GM23338 (cell line): ENCODE measurements at regions not wholly inside any gene's neighbourhood (a gene's known extent, or its start where the extent isn't known, plus 50 kb on each side); places are given as distances from the start of the nearest gene placed in this dataset.
A peak's percentile ranks its signal among the peaks of the same experiment; 100 is the strongest.

Experiments
- ATAC-seq: fragments of 200-7000 bp; cut with Tn5 transposase; 3 replicates; pipeline ENCODE4 v1.9.1; 2020
- DNase-seq: peaks from one replicate; pipeline ENCODE4 v3.0.0-alpha.2; 2015; ENCODE audit warnings: low spot score
- H2AFZ ChIP-seq: fragments of 200-600 bp; sonication (generic); 2 replicates; pipeline ENCODE4 v1.8.0; 2016; ENCODE audit warnings: antibody characterized with exemption, mild to moderate bottlenecking, moderate library complexity
- H3F3A ChIP-seq: fragments of 200-600 bp; sonication (generic); replicated peaks from 2 replicates; pipeline ENCODE4 v1.8.0; 2017; ENCODE audit warnings: antibody characterized with exemption, mixed run types, low read depth
- H3K27ac ChIP-seq: fragments of 200-600 bp; sonication (generic); 2 replicates; pipeline ENCODE4 v1.6.1; 2016; ENCODE audit warnings: low read depth
- H3K27me3 ChIP-seq: fragments of 200-600 bp; sonication (generic); 2 replicates; pipeline ENCODE4 v1.8.0; 2016; ENCODE audit warnings: mild to moderate bottlenecking, mixed run types, moderate library complexity; ENCODE audit not compliant: insufficient read depth
- H3K36me3 ChIP-seq: fragments of 200-600 bp; sonication (generic); 2 replicates; pipeline ENCODE4 v1.8.0; 2016; ENCODE audit warnings: mild to moderate bottlenecking; ENCODE audit not compliant: insufficient read depth
- H3K4me1 ChIP-seq: fragments of 200-600 bp; sonication (generic); 2 replicates; pipeline ENCODE4 v1.8.0; 2016; ENCODE audit warnings: mild to moderate bottlenecking, moderate library complexity; ENCODE audit not compliant: insufficient read depth
- H3K4me2 ChIP-seq: fragments of 200-600 bp; sonication (generic); 2 replicates; pipeline ENCODE4 v1.7.1; 2017; ENCODE audit warnings: mixed run types
- H3K4me3 ChIP-seq: fragments of 200-600 bp; sonication (generic); 2 replicates; pipeline ENCODE4 v1.6.1; 2016; ENCODE audit warnings: mixed run types
- H3K79me2 ChIP-seq: fragments of 200-600 bp; sonication (generic); replicated peaks from 2 replicates; pipeline ENCODE4 v1.8.0; 2017; ENCODE audit warnings: mild to moderate bottlenecking; ENCODE audit not compliant: insufficient read depth
- H3K9me2 ChIP-seq: fragments of 200-600 bp; sonication (generic); 2 replicates; pipeline ENCODE4 v1.8.0; 2017; ENCODE audit not compliant: insufficient read depth
- H4K20me1 ChIP-seq: fragments of 200-600 bp; sonication (generic); replicated peaks from 2 replicates; pipeline ENCODE4 v1.8.0; 2017; ENCODE audit warnings: mild to moderate bottlenecking; ENCODE audit not compliant: insufficient read depth
- H3K27ac Mint-ChIP-seq: 2 replicates; pipeline ENCODE4 v1.8.0; 2020; ENCODE audit warnings: inconsistent platforms, mild to moderate bottlenecking, moderate library complexity, mixed read lengths
- H3K27me3 Mint-ChIP-seq: 3 replicates; pipeline ENCODE4 v1.8.0; 2022; ENCODE audit warnings: low read depth, mild to moderate bottlenecking, moderate library complexity, mixed read lengths, inconsistent platforms; ENCODE audit not compliant: insufficient read depth, poor library complexity
- H3K36me3 Mint-ChIP-seq: 3 replicates; pipeline ENCODE4 v1.8.0; 2021; ENCODE audit warnings: low read depth, mild to moderate bottlenecking, inconsistent platforms, moderate library complexity, mixed read lengths
- H3K4me1 Mint-ChIP-seq: 3 replicates; pipeline ENCODE4 v1.8.0; 2020; ENCODE audit warnings: mild to moderate bottlenecking, inconsistent platforms, mixed read lengths
- H3K4me3 Mint-ChIP-seq: 3 replicates; pipeline ENCODE4 v1.8.0; 2021; ENCODE audit warnings: moderate library complexity, mild to moderate bottlenecking, inconsistent platforms, mixed read lengths
- H3K9me3 Mint-ChIP-seq: 3 replicates; pipeline ENCODE4 v1.8.0; 2020; ENCODE audit warnings: moderate library complexity, mild to moderate bottlenecking, inconsistent platforms, mixed read lengths
- EZH2 ChIP-seq: fragments of 200-600 bp; sonication (generic); IDR thresholded peaks from one replicate; pipeline ENCODE4 v1.8.0; 2017; ENCODE audit warnings: antibody characterized with exemption, mild to moderate bottlenecking, low read depth; ENCODE audit not compliant: unreplicated experiment
- EZH2phosphoT487 ChIP-seq: fragments of 200-600 bp; sonication (generic); IDR thresholded peaks from one replicate; pipeline ENCODE4 v1.8.1; 2018; ENCODE audit warnings: antibody characterized with exemption; ENCODE audit not compliant: unreplicated experiment
- JUNB ChIP-seq: IDR thresholded peaks from one replicate; pipeline ENCODE4 v1.6.1; 2016; ENCODE audit warnings: antibody characterized with exemption; ENCODE audit not compliant: unreplicated experiment
- NANOG ChIP-seq: IDR thresholded peaks from 2 replicates; pipeline ENCODE4 v1.6.1; 2016; ENCODE audit warnings: antibody characterized with exemption, borderline replicate concordance
- POLR2AphosphoS5 ChIP-seq: IDR thresholded peaks from 2 replicates; pipeline ENCODE4 v1.6.1; 2016; ENCODE audit warnings: antibody characterized with exemption, low read depth
- STAT1 ChIP-seq: IDR thresholded peaks from one replicate; pipeline ENCODE4 v1.6.1; 2016; ENCODE audit warnings: antibody characterized with exemption; ENCODE audit not compliant: unreplicated experiment
- ZNF114 ChIP-seq: fragments of 250-450 bp; sonication (Bioruptor Pico); IDR thresholded peaks from 2 replicates; pipeline ENCODE4 v1.5.0; 2020; ENCODE audit warnings: mild to moderate bottlenecking, moderate library complexity
- ZNF331 ChIP-seq: fragments of 250-450 bp; sonication (Bioruptor Pico); IDR thresholded peaks from 2 replicates; pipeline ENCODE4 v1.5.0; 2020; ENCODE audit warnings: low read depth, mild to moderate bottlenecking, moderate library complexity
- TF ChIP-seq, protein P1 (sequence below): IDR thresholded peaks from 2 replicates; pipeline ENCODE4 v1.6.1; 2016; ENCODE audit warnings: antibody characterized with exemption
- TF ChIP-seq, protein P2 (sequence below): IDR thresholded peaks from one replicate; pipeline ENCODE4 v1.6.1; 2018; ENCODE audit warnings: antibody characterized with exemption; ENCODE audit not compliant: unreplicated experiment
- TF ChIP-seq, protein P3 (sequence below), 2 experiments: fragments of 200-600 bp in 1 of 2; sonication (generic) in 1 of 2; conservative IDR thresholded peaks; 2 replicates each; pipeline versions ENCODE4 v1.5.1 to v1.6.1; 2016 to 2017; ENCODE audit warnings: antibody characterized with exemption in 2 of 2, low read depth in 2 of 2, mild to moderate bottlenecking in 2 of 2, moderate library complexity in 1 of 2

DNA sequence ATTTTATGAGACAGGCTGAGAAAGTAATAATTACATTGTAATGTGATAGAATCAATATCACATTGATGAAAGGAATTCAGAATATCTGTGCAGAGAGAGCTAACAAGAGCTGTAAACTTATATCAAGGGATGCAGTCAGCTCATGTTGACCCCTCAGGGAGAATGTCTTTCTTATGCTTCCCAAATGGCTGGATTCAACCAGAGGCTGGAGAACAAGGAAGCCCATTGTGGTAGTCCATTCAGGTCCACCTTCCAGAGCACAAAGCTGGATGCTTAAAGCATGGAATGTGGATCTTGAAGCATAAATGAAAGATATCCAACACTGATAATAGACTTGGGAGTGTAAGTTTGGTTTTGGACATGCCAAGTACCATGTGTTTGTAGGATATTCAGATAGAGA lies 220.0 kb downstream of the FIGN start:
- no peak overlapping the region for H3K27ac ChIP-seq
- no peak for DNase-seq
- no peak for ATAC-seq
- Mint-ChIP-seq H3K4me1 (no peaks in the 10 kb centered on the region), H3K36me3 (no peaks in the 10 kb centered on the region), H3K27ac (no peak overlapping the region), H3K9me3 (no peaks in the 10 kb centered on the region), H3K27me3 (no peaks in the 10 kb centered on the region), H3K4me3 (no peak overlapping the region)
- no peak overlapping the region for H2AFZ ChIP-seq
- H3K4me2 ChIP-seq = no peak overlapping the region
- H3K9me2 ChIP-seq = no peaks in the 10 kb centered on the region
- no peaks in the 10 kb centered on the region for H3K79me2 ChIP-seq
- H3K4me1 ChIP-seq = no peaks in the 10 kb centered on the region
- no peaks in the 10 kb centered on the region for H3K27me3 ChIP-seq
- H3K36me3 ChIP-seq = no peaks in the 10 kb centered on the region
- no peaks in the 10 kb centered on the region for H4K20me1 ChIP-seq
- TF ChIP-seq ZNF331 (CRISPR knock-in tag) = no peak
- TF ChIP-seq EZH2phosphoT487 = no peak
- TF ChIP-seq JUNB = no peak
- H3K4me3 ChIP-seq = no peak overlapping the region
- no peaks in the 10 kb centered on the region for H3F3A ChIP-seq

DNA sequence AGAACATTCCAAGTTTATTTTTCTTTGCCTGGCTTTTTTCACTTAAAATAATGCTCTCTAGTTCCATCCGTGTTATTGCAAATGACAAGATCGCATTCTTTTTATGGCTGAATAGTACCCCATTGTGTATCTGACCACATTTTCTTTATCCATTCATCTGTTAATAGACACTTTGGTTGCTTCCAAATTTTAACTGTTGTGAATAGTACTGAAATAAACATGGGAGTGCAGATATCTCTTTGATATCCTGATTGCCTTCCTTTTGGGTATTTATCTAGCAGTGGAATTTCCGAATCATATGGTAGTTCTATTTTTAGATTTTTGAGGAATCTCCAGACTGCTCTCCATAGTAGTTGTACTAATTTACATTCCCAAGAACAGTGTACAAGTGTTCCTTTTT lies 230.5 kb downstream of the FIGN start:
- Mint-ChIP-seq H3K27me3 (no peaks in the 10 kb centered on the region), H3K36me3 (no peaks in the 10 kb centered on the region), H3K9me3 (no peaks in the 10 kb centered on the region), H3K4me3 (no peak overlapping the region), H3K27ac (no peak overlapping the region), H3K4me1 (no peaks in the 10 kb centered on the region)
- ATAC-seq = no peak
- no peaks in the 10 kb centered on the region for H3K36me3 ChIP-seq
- H3K4me3 ChIP-seq = no peak overlapping the region
- TF ChIP-seq JUNB (no peak), POLR2AphosphoS5 (no peak)
- no peaks in the 10 kb centered on the region for H3K79me2 ChIP-seq
- no peaks in the 10 kb centered on the region for H3K27me3 ChIP-seq
- H3K9me2 ChIP-seq = no peaks in the 10 kb centered on the region
- H3F3A ChIP-seq = no peaks in the 10 kb centered on the region
- no peak overlapping the region for H2AFZ ChIP-seq
- no peaks in the 10 kb centered on the region for H3K4me1 ChIP-seq
- no peak overlapping the region for H3K27ac ChIP-seq
- no peak overlapping the region for H3K4me2 ChIP-seq
- no peaks in the 10 kb centered on the region for H4K20me1 ChIP-seq
- DNase-seq = no peak

DNA sequence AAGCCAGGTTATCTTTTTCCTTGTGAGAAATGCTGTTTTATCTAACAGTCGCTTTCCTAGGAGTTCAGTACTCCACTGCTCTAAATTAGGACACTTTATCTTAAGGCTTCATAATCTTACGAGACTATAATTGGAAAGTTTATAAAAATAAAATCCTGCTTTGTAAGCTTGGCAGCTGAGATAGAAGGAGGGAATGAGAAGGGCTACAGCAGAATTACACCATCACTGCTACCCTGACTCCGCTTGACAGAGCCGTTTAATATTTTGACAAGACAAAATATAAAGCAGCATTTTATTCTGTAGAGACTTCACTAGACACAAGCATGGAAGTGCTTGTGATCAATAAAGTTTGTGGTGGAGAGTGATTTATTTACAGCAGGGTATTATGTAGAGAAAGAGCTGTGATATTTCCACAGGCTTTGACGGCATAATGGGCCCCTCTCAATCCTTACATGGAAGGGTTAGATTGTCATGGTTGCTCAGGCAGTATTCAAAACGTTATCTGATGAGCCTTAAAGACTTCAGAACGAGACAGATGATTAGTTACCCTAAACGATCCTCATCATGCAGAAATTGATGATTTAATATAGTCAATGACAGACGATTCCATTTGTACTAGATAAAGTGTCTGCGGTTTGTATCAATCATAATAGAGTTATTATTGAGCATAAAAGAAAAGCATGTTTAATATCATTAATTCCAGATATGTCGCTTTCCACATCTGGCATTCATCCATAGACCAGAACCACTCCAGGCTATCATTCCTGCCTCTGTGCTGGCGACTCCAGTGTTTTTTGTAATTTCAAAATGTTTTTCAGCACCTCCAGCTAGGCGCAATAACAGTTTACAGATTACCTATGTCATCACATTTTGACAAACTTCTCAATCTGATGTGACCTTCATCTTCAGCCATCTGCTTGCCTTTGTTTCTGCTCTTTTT lies 242.2 kb downstream of the FIGN start:
- ATAC-seq = no peak
- Histone ChIP-seq H3K4me1 (peaks cover 13% of the 10 kb centered on the region), H4K20me1 (no peaks in the 10 kb centered on the region), H3K79me2 (no peaks in the 10 kb centered on the region), H3K27ac (no peak overlapping the region), H3K27me3 (no peaks in the 10 kb centered on the region), H3K4me3 (no peak overlapping the region), H2AFZ (peak overlapping the region; percentile 28; the same call in 1 of the 2 replicates), H3K4me2 (no peak overlapping the region), H3K9me2 (no peaks in the 10 kb centered on the region; the same call in 1 of the 2 replicates), H3F3A (no peaks in the 10 kb centered on the region), H3K36me3 (0 out of 2 replicates have a peak, but pooled peaks cover 4% of the 10 kb centered on the region)
- Mint-ChIP-seq H3K4me3 (no peak overlapping the region), H3K9me3 (peaks cover 5% of the 10 kb centered on the region), H3K36me3 (peaks cover 5% of the 10 kb centered on the region; the same call in 2 of the 3 replicates), H3K27me3 (no peaks in the 10 kb centered on the region), H3K4me1 (peaks cover 7% of the 10 kb centered on the region), H3K27ac (no peak overlapping the region; the same call in 1 of the 2 replicates)
- no peak for DNase-seq
- no peak for TF ChIP-seq NANOG
- TF ChIP-seq, protein P1, sequence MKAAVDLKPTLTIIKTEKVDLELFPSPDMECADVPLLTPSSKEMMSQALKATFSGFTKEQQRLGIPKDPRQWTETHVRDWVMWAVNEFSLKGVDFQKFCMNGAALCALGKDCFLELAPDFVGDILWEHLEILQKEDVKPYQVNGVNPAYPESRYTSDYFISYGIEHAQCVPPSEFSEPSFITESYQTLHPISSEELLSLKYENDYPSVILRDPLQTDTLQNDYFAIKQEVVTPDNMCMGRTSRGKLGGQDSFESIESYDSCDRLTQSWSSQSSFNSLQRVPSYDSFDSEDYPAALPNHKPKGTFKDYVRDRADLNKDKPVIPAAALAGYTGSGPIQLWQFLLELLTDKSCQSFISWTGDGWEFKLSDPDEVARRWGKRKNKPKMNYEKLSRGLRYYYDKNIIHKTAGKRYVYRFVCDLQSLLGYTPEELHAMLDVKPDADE = no peak
- TF ChIP-seq ZNF114 (CRISPR knock-in tag) = no peak
- TF ChIP-seq, protein P2, sequence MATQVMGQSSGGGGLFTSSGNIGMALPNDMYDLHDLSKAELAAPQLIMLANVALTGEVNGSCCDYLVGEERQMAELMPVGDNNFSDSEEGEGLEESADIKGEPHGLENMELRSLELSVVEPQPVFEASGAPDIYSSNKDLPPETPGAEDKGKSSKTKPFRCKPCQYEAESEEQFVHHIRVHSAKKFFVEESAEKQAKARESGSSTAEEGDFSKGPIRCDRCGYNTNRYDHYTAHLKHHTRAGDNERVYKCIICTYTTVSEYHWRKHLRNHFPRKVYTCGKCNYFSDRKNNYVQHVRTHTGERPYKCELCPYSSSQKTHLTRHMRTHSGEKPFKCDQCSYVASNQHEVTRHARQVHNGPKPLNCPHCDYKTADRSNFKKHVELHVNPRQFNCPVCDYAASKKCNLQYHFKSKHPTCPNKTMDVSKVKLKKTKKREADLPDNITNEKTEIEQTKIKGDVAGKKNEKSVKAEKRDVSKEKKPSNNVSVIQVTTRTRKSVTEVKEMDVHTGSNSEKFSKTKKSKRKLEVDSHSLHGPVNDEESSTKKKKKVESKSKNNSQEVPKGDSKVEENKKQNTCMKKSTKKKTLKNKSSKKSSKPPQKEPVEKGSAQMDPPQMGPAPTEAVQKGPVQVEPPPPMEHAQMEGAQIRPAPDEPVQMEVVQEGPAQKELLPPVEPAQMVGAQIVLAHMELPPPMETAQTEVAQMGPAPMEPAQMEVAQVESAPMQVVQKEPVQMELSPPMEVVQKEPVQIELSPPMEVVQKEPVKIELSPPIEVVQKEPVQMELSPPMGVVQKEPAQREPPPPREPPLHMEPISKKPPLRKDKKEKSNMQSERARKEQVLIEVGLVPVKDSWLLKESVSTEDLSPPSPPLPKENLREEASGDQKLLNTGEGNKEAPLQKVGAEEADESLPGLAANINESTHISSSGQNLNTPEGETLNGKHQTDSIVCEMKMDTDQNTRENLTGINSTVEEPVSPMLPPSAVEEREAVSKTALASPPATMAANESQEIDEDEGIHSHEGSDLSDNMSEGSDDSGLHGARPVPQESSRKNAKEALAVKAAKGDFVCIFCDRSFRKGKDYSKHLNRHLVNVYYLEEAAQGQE = no peak
- no peak for TF ChIP-seq EZH2
- TF ChIP-seq, protein P3, sequence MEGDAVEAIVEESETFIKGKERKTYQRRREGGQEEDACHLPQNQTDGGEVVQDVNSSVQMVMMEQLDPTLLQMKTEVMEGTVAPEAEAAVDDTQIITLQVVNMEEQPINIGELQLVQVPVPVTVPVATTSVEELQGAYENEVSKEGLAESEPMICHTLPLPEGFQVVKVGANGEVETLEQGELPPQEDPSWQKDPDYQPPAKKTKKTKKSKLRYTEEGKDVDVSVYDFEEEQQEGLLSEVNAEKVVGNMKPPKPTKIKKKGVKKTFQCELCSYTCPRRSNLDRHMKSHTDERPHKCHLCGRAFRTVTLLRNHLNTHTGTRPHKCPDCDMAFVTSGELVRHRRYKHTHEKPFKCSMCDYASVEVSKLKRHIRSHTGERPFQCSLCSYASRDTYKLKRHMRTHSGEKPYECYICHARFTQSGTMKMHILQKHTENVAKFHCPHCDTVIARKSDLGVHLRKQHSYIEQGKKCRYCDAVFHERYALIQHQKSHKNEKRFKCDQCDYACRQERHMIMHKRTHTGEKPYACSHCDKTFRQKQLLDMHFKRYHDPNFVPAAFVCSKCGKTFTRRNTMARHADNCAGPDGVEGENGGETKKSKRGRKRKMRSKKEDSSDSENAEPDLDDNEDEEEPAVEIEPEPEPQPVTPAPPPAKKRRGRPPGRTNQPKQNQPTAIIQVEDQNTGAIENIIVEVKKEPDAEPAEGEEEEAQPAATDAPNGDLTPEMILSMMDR (conservative IDR thresholded peaks at IDR 0.05; ENCODE audit: low read depth in 2 of 2) = no peak
- TF ChIP-seq ZNF331 (CRISPR knock-in tag) = no peak
- no peak for TF ChIP-seq POLR2AphosphoS5
- no peak for TF ChIP-seq STAT1
- TF ChIP-seq EZH2phosphoT487 = no peak
